Immature natural killer cell (primary cell): ENCODE measurements at regions not wholly inside any gene's neighbourhood (a gene's known extent, or its start where the extent isn't known, plus 50 kb on each side); places are given as distances from the start of the nearest gene placed in this dataset.
"Not testable (repeated sequence)": the region's sequence is repeated elsewhere in the genome, so short reads cannot be mapped to it uniquely, and the experiment has no call there.

Experiments
- DNase-seq, 3 donors: peaks; one replicate each; pipeline ENCODE4 v3.0.0; 2022; ENCODE audit warnings: mixed read lengths in 1 of 3
- H3K27ac Mint-ChIP-seq, 6 donors: one replicate each; pipeline ENCODE4 v1.8.0; 2020; ENCODE audit warnings: mixed read lengths in 6 of 6, mild to moderate bottlenecking in 5 of 6, inconsistent platforms in 4 of 6, moderate library complexity in 3 of 6
- H3K27me3 Mint-ChIP-seq, 3 donors: one replicate each; pipeline ENCODE4 v1.8.0; 2020 to 2021; ENCODE audit warnings: low read depth in 3 of 3, mild to moderate bottlenecking in 3 of 3, mixed read lengths in 3 of 3, moderate library complexity in 3 of 3, inconsistent platforms in 1 of 3
- H3K36me3 Mint-ChIP-seq, 3 donors: one replicate each; pipeline ENCODE4 v1.8.0; 2020; ENCODE audit warnings: mixed read lengths in 3 of 3, inconsistent platforms in 2 of 3, mild to moderate bottlenecking in 2 of 3
- H3K4me1 Mint-ChIP-seq, 2 donors: one replicate each; pipeline ENCODE4 v1.8.0; 2020; ENCODE audit warnings: inconsistent platforms in 2 of 2, mild to moderate bottlenecking in 2 of 2, mixed read lengths in 2 of 2, moderate library complexity in 1 of 2
- H3K4me3 Mint-ChIP-seq, 5 donors: one replicate each; pipeline ENCODE4 v1.8.0; 2020; ENCODE audit warnings: mild to moderate bottlenecking in 5 of 5, mixed read lengths in 5 of 5, inconsistent platforms in 3 of 5, moderate library complexity in 3 of 5
- H3K9me3 Mint-ChIP-seq, 6 donors: one replicate each; pipeline ENCODE4 v1.8.0; 2020; ENCODE audit warnings: mild to moderate bottlenecking in 6 of 6, mixed read lengths in 6 of 6, inconsistent platforms in 4 of 6, moderate library complexity in 3 of 6

DNA sequence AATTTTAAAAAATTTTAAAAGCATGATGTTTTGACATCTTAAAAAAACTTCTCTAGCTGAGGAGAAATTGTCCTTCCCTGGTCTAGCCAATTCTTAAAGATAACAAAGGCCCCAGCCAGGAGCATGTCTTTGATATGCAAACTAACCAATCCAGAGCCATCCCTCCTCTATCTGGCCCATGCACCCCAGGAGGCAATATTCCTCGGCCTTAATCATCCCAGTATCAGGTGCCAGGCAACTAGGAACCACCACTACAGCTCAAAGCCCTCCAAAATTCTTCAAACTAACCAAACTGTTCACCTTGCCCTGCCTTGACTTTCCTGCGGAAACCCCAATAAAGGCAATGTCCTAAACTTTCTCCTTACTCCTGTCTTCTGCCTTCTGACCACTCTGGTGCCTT is 97.8 kb upstream of the USP9X start:
- H3K27me3 Mint-ChIP-seq, result peaks cover 0 to 5% (median 1%) of the 10 kb centered on the region in 3 donors
- DNase-seq, result no peak
- H3K36me3 Mint-ChIP-seq, result peaks cover 0 to 3% (median 0%) of the 10 kb centered on the region in 3 donors
- H3K27ac Mint-ChIP-seq, result no peak overlapping the region
- H3K4me3 Mint-ChIP-seq, result no peak overlapping the region
- H3K4me1 Mint-ChIP-seq, result no peaks in the 10 kb centered on the region
- H3K9me3 Mint-ChIP-seq, result no peaks in the 10 kb centered on the region

DNA sequence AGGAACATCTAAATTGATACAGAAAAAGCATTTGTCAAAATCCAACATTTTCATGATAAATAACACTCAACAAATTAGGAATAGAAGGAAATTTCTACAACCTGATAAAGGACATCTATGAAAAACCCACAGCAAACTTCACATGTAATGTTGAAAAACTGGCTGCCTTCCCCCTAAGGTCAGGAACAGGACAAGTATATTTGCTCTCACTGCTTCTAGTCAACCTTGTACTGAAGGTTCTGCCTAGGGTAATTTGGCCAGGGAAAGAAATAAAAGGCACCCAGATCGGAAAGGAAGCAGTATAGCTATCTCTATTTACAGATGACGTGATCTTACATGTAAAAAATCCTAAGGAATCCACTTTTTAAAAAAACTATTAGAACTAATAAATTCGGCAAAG is 97.1 kb upstream of the USP9X start:
- peaks cover 0 to 5% (median 1%) of the 10 kb centered on the region in 3 donors for H3K27me3 Mint-ChIP-seq
- no peaks in the 10 kb centered on the region for H3K4me1 Mint-ChIP-seq
- DNase-seq, result no peak
- no peaks in the 10 kb centered on the region for H3K9me3 Mint-ChIP-seq
- peaks cover 0 to 3% (median 0%) of the 10 kb centered on the region in 3 donors for H3K36me3 Mint-ChIP-seq
- H3K4me3 Mint-ChIP-seq, result no peak overlapping the region
- no peak overlapping the region for H3K27ac Mint-ChIP-seq

DNA sequence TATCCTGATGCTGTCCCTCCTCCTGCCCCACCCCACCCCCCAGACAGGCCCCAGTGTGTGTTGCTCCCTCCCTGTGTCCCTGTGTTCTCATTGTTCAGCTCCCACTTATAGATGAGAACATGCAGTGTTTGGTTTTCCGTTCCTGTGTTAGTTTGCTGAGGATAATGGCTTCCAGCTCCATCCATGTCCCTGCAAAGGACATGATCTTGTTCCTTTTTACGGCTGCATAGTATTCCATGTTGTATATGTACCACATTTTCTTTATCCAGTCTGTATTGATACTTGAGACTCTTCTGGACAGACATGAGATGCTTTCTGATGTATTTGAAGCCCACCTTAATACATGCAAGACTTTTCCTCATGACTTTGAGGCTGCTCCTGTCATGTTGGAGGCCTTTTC is 91.8 kb upstream of the USP9X start:
- not testable (repeated sequence) for H3K27ac Mint-ChIP-seq, H3K4me3 Mint-ChIP-seq, H3K4me1 Mint-ChIP-seq, DNase-seq, H3K27me3 Mint-ChIP-seq, H3K36me3 Mint-ChIP-seq, H3K9me3 Mint-ChIP-seq

DNA sequence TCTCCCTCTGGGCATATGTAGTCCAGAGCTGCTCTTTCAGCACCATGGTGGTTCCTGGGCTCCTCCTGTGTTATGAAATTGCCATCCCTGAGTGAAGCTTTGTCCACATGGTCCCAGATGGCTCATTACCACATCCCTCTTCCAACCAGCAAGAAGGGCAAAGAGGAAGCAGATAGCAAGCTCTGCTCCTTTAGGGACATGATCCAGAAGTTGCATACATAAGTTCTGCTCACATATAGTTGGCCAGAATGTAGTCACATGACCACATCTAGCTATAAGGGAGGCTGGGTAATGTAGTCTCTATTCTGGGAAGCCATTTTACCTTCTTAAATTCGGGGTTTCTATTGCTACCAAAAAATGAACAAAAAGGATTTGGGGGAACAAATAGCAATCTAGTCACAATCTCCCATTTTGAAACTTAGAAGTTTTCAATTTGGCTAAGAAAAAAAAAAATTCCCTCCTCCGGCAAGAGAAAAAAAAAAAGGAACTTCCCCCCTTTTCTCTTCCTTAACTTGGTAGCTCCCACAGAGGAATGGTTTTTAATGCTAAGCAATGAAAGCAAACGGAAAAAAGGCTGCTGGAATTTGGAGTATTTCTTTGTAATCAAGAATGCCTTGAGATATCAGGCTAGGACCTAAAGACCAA is 88.2 kb upstream of the USP9X start:
- Mint-ChIP-seq H3K4me1 (no peaks in the 10 kb centered on the region), H3K36me3 (no peaks in the 10 kb centered on the region), H3K27me3 (peaks cover 0 to 5% (median 0%) of the 10 kb centered on the region in 3 donors), H3K9me3 (no peaks in the 10 kb centered on the region), H3K4me3 (peak overlapping the region in 2 of 5 donors; percentile 12 to 42), H3K27ac (no peak overlapping the region)
- peak in 1 of 3 donors; percentile 5 for DNase-seq

DNA sequence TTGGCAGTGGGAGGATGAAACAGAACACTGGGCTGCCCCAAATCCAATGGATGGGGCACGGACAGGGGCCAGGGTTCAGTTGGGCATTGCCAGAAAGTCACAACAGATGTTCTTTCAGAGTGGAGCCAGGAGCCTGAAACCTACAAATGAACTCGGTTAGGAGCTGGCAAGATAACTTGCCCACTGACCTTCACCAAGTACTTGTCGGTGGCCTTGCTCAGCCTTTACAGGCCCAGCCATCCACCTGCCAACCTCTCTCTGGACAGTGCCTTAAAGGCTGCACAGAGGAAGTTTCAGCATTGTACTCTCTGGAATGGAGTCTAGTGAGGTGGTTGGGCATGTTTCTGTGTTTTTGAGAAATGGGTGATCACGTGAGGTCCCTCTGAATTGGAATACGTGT is 87.1 kb upstream of the USP9X start:
- DNase-seq, result no peak
- Mint-ChIP-seq H3K9me3 (no peaks in the 10 kb centered on the region), H3K4me3 (no peak overlapping the region), H3K27me3 (peaks cover 0 to 10% (median 0%) of the 10 kb centered on the region in 3 donors), H3K27ac (no peak overlapping the region), H3K4me1 (no peaks in the 10 kb centered on the region), H3K36me3 (no peaks in the 10 kb centered on the region)

DNA sequence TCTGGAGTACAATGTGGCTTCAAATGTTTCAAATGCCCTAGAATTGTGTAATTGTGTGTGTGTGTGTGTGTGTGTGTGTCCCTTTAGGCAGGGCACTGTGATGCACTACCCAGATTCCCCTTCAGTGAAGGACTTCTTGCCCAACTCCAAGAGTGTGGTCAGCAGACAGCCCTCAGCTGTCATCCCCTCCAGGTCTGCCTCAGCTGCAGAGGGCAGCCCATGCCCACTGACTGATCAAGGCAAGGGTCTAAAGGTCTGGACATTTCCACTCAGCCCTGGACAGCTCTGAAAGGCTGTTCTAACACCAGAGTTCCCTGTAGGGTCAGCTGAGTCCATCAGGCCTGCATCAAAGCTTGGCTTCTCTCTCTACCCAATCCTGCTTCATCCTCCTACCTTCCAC is 83.9 kb upstream of the USP9X start:
- no peak for DNase-seq
- H3K9me3 Mint-ChIP-seq, result no peaks in the 10 kb centered on the region
- H3K27ac Mint-ChIP-seq, result no peak overlapping the region
- no peaks in the 10 kb centered on the region for H3K36me3 Mint-ChIP-seq
- H3K27me3 Mint-ChIP-seq, result peaks cover 0 to 12% (median 2%) of the 10 kb centered on the region in 3 donors
- H3K4me1 Mint-ChIP-seq, result no peaks in the 10 kb centered on the region
- no peak overlapping the region for H3K4me3 Mint-ChIP-seq

DNA sequence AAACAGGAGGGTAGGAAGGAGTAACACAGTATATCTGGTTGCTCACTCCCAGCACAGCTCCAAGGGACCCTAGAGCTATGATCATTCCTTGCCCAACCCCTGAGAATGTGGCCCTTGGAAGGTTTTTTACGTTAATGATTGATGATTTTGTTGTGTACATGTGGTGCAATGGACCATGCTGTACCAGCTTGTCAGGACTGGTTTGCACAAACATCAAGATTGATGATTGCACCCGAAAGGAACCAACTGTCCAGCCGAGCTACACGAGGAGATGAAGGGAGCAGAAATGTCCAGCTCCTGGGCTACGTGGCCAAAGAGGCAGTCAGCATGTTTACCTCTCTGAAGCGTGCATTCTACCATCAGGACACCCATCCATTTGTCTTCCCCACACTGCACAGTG is 83.2 kb upstream of the USP9X start:
- Mint-ChIP-seq H3K27ac (no peak overlapping the region), H3K4me1 (no peaks in the 10 kb centered on the region), H3K36me3 (no peaks in the 10 kb centered on the region), H3K27me3 (peaks cover 0 to 12% (median 5%) of the 10 kb centered on the region in 3 donors), H3K9me3 (no peaks in the 10 kb centered on the region), H3K4me3 (no peak overlapping the region)
- DNase-seq, result no peak

DNA sequence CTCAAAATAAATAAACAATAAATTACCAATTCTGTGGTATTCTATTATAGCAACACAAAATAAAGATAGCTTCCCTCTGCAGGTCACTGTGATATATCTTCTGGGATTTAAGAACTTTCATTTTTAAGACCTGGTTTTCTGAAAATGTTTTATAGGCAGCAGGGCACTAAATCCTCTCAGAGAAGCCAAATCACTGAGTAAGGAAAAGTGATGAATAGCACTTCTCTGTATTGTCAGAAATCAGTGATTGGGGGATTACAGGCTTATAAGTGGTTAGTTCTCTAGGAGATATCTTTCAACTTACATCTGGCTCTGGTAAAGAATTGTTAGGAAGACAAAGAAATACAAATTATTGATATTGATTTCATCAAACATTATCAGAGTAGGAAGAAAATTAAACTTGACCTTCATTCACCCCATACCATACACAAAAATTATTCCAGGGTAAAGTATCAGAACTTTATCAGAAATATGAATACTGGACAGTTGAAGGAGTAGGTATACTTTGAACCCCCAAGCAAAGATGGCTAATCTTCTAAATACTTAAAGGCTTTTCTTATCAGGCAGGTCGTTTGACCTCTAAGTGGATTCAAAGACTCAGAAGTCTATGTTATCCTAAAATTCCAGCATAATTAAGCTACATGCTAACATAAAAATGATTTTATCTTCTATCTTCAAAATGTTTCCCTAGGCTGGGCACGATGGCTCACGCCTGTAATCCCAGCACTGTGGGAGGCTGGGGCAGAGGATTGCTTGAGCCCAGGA is 81.6 kb upstream of the USP9X start:
- peaks cover 0 to 15% (median 5%) of the 10 kb centered on the region in 3 donors for H3K27me3 Mint-ChIP-seq
- no peaks in the 10 kb centered on the region for H3K4me1 Mint-ChIP-seq

DNA sequence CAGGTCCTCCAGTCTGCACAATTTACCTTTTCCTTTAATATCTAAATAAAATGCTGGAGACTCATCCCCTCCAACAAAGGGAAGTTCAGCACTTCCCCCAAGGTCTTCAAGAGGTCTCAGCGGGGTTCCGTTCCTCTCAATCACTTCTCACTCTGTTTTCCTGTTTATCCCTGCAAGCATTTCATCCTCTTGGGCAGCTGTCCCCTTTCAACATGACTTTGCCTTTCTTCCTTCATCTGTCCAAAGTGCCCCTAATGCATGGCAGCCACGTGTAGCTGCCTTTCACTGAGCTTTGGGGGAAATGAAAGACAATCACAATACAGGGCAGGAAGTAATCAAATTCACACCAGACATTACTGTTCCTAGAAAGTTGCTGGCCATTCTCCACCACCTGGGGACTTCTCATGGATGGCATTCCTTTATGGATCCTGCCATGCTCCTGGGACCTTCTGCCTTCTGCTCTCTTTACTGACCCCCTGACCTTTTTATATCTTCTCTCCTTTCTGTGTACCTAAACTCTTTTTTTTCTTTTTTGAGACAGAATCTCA is 79.7 kb upstream of the USP9X start:
- H3K4me3 Mint-ChIP-seq, result no peak overlapping the region
- H3K4me1 Mint-ChIP-seq, result peaks cover 9 to 10% of the 10 kb centered on the region in 2 donors
- peaks cover under 1 to 19% (median 7%) of the 10 kb centered on the region in 3 donors for H3K27me3 Mint-ChIP-seq
- no peak overlapping the region for H3K27ac Mint-ChIP-seq
- H3K9me3 Mint-ChIP-seq, result no peaks in the 10 kb centered on the region
- no peak for DNase-seq
- no peaks in the 10 kb centered on the region for H3K36me3 Mint-ChIP-seq

More for the DNA sequence above, 81.6 kb upstream of the USP9X start:
- Mint-ChIP-seq H3K27ac (no peak overlapping the region), H3K4me3 (no peak overlapping the region), H3K9me3 (no peaks in the 10 kb centered on the region), H3K36me3 (no peaks in the 10 kb centered on the region)
- DNase-seq, result no peak

DNA sequence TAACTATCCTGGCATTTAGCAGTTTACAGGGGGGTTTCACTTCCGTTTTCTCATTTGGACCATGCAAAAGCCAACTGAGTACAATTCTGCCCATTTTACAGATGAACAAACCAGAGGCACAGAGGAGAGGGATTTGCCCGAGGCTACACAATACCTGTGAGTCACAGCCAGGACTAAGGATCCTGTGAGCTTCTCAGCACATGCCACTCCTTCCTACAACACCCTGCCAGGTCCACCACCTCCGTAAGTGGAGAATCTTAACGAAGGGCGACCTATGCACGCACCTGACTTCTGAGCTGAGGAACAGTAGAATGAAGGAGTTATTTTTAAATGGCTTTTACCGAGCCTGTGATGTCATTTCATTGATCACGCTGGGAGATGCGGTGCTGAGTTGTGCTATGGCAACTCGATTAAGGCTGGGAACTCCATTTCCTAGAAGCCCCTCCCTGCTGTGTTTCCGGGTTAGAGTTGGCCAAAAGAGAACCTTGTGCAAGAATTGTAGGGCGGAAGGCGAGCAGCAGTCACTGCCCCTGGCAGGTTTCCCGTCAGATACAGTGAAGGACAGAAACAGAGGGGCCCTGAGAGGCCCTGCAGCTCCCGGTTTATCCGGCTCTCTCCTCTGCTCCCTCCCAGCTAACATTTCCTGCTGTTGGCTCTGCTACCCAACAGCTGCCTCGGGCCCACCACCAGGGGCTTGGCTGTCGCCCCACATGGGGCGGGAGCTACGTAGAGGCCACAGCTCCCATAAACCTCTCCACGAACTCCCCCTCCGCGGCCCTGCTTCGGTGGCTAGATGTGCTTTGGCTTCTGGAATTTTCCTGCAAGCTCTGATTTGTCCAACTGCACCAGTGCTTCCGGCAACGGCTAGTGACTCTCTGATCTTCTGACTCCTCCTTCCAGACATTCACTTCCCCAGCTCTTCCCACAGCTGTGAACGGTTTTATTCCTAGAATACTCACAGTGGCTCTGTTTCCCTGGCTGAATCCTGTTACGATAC is 75.1 kb upstream of the USP9X start:
- no peaks in the 10 kb centered on the region for H3K9me3 Mint-ChIP-seq
- peaks cover 12 to 13% of the 10 kb centered on the region in 2 donors for H3K4me1 Mint-ChIP-seq
- H3K27me3 Mint-ChIP-seq, result peaks cover 2 to 16% (median 4%) of the 10 kb centered on the region in 3 donors
- no peaks in the 10 kb centered on the region for H3K36me3 Mint-ChIP-seq
- DNase-seq, result peak; percentile 47 to 60 (median 56)
- H3K4me3 Mint-ChIP-seq, result peak overlapping the region; percentile 73 to 86 (median 82)
- peak overlapping the region; percentile 77 to 92 (median 84) for H3K27ac Mint-ChIP-seq

DNA sequence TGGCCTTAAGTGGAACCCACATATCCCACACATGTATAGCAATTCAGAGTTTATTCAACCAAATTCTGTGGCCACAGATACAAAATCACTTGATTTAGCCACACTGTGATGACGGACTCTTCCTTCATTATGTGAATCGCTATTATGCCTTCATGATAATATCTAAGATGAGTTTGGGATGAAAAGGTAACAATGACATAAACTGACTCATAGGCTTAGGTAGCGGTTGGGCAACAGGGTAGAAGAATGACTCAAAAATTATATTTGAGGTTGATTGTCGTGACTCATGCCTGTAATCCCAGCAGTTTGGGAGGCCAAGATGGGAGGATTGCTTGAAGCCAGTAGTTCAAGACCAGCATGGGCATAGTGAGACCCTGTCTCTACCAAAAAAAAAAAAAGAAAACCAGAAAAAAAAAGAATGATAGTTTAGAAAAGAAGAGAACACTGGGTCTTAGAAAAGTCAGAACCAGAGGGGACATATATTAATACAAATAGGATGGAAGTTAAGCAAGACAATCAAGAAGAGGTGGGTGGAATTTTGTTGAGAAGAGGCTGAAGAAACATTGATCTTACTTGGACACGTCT is 70.4 kb upstream of the USP9X start:
- H3K9me3 Mint-ChIP-seq, result no peaks in the 10 kb centered on the region
- no peak for DNase-seq
- no peaks in the 10 kb centered on the region for H3K36me3 Mint-ChIP-seq
- peaks cover 10% of the 10 kb centered on the region in 2 donors for H3K4me1 Mint-ChIP-seq
- no peak overlapping the region for H3K27ac Mint-ChIP-seq
- H3K4me3 Mint-ChIP-seq, result no peak overlapping the region
- peaks cover 2 to 6% (median 5%) of the 10 kb centered on the region in 3 donors for H3K27me3 Mint-ChIP-seq

DNA sequence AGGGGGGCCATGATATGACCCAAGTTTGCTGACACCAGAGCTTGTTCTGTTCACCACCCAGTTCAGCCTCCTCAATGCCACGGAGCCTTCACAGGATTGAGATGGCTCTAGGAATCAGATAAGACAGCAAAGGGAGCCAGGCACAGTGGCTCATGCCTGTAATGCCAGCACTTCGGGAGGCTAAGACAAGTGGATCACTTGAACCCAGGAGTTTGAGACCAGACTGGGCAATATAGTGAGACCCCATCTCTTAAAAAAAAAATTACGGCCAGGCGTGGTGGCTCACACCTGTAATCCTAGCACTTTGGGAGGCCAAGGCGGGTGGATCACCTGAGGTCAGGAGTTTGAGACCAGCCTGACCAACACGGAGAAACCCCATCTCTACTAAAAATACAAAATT is 67.5 kb upstream of the USP9X start:
- not testable (repeated sequence) for H3K4me3 Mint-ChIP-seq, DNase-seq, H3K27me3 Mint-ChIP-seq, H3K36me3 Mint-ChIP-seq, H3K27ac Mint-ChIP-seq, H3K9me3 Mint-ChIP-seq, H3K4me1 Mint-ChIP-seq

DNA sequence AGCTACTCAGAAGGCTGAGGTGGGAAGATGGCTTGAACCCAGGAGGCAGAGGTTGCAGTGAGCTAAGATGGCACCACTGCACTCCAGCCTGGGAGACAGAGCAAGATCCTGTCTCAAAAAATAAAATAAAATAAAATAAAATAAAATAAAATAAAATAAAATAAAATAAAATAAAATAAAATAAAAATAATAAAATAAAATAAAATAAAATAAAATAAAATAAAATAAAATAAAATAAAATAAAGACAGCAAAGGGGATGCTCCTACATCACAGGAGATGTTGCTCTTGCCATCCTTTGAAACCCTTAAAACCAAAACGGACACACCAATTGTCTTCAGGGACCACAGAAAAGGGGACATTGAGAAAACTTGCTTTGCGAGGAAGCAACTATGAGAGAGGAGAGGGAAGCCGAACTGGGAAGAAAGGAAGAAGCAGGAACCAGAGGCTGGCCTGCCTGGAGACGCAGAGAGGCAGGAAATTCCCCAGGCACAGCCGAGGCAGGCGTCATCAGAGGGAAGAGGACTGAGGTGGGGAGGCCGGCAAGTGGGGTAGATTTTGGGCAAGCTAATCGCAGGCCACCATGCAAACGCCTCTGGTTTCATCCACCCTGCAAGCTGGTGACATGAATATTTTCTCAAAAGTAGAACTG is 66.7 kb upstream of the USP9X start:
- not testable (repeated sequence) for H3K9me3 Mint-ChIP-seq, H3K4me3 Mint-ChIP-seq, H3K27ac Mint-ChIP-seq, H3K4me1 Mint-ChIP-seq, DNase-seq, H3K27me3 Mint-ChIP-seq, H3K36me3 Mint-ChIP-seq
